Aorta (tissue), 5 donors: ENCODE measurements at regions not wholly inside any gene's neighbourhood (a gene's known extent, or its start where the extent isn't known, plus 50 kb on each side); places are given as distances from the start of the nearest gene placed in this dataset.

ENCODE experiments used
- ATAC-seq: fragments of 200-7000 bp; cut with Tn5 transposase; one replicate; pipeline ENCODE4 v1.9.1; 2022; ENCODE audit warnings: moderate library complexity; ENCODE audit not compliant: low FRiP score
- DNase-seq, 2 donors: peaks; one replicate each; pipeline ENCODE4 v3.0.0-alpha.2; 2020
- H3K27ac ChIP-seq, 2 donors: one replicate each; pipeline ENCODE4 v1.5.1; 2013; ENCODE audit warnings: low read length in 2 of 2, mild to moderate bottlenecking in 2 of 2, moderate library complexity in 2 of 2, control low read depth in 1 of 2, inconsistent platforms in 1 of 2, low read depth in 1 of 2
- H3K27me3 ChIP-seq, 2 donors: one replicate each; pipeline ENCODE4 v1.6.1; 2013; ENCODE audit warnings: control low read depth in 1 of 2, low read length in 1 of 2, mild to moderate bottlenecking in 1 of 2, moderate library complexity in 1 of 2; ENCODE audit not compliant: insufficient read depth in 2 of 2, control insufficient read depth in 1 of 2
- H3K36me3 ChIP-seq, 2 donors: one replicate each; pipeline ENCODE4 v1.6.1; 2013; ENCODE audit warnings: control low read depth in 1 of 2, low read length in 1 of 2, mild to moderate bottlenecking in 1 of 2; ENCODE audit not compliant: insufficient read depth in 2 of 2, control insufficient read depth in 1 of 2
- H3K4me1 ChIP-seq, 2 donors: one replicate each; pipeline ENCODE4 v1.6.1; 2013; ENCODE audit warnings: low read length in 2 of 2, control low read depth in 1 of 2, mild to moderate bottlenecking in 1 of 2, moderate library complexity in 1 of 2; ENCODE audit not compliant: insufficient read depth in 2 of 2, control insufficient read depth in 1 of 2
- H3K4me3 ChIP-seq, 2 donors: one replicate each; pipeline ENCODE4 v1.5.1; 2013; ENCODE audit warnings: low read length in 2 of 2, control low read depth in 1 of 2, mild to moderate bottlenecking in 1 of 2
- H3K9me3 ChIP-seq: one replicate; pipeline ENCODE4 v1.6.1; 2013; ENCODE audit warnings: mild to moderate bottlenecking, low read length; ENCODE audit not compliant: control insufficient read depth
- WGBS, 2 donors: extraction: QIAGEN DNeasy Blood & Tissue Kit; methylation state at CpG; one replicate each; pipeline ENCODE4 v1.1.7; 2013; 5-methylcytosine and 5-hydroxymethylcytosine counted together
- intact Hi-C, 2 donors: fragments of 100-400 bp; cut with DNase I; formaldehyde crosslinking; loops; one replicate each; pipeline versions ENCODE4 v1.14.2 to v1.15.0; 2022
- donor health status: healthy with polysubstance abuse.
- donor health status: Bipolar disorder and iron deficiency.
- donor health status: DM: no; HTN: no; CAD: no.
- donor health status: DM: no; HTN: no; CAD: no.
- donor health status: DM: yes; HTN: yes; CAD: no.

GRCh38 chr4:123107444-123108252 is 185.3 kb upstream of the NUDT6 start:
- ATAC-seq (peak; percentile 30), DNase-seq (no peak)
- H3K9me3 ChIP-seq = no peaks in the 10 kb centered on the region
- WGBS, 2 donors = 92 to 97% methylated on average over 16 of the region's 16 CpGs
- no peaks in the 10 kb centered on the region for H3K36me3 ChIP-seq
- intact Hi-C loops = loop anchor here (10.0 kb wide), 3 partner anchors 287 to 1007 kb away; partner anchors contain the start of gene SPRY1 (in 1 of the 2)
- no peak overlapping the region for H3K4me3 ChIP-seq
- no peaks in the 10 kb centered on the region for H3K4me1 ChIP-seq
- H3K27me3 ChIP-seq = no peaks in the 10 kb centered on the region
- no peak overlapping the region for H3K27ac ChIP-seq

- intact Hi-C loops = loop anchor here (10.0 kb wide), 3 partner anchors 286 to 1006 kb away; partner anchors contain the start of gene SPRY1 (in 1 of the 2)
- ATAC-seq (no peak), DNase-seq (no peak)
- Histone ChIP-seq H3K9me3 (no peaks in the 10 kb centered on the region), H3K27ac (no peak overlapping the region), H3K36me3 (no peaks in the 10 kb centered on the region), H3K4me1 (no peaks in the 10 kb centered on the region), H3K4me3 (no peak overlapping the region), H3K27me3 (no peaks in the 10 kb centered on the region)
- WGBS, 2 donors = 96 to 97% methylated on average over 2 of the region's 2 CpGs
Observed at GRCh38 chr4:123109139-123109538, 186.7 kb upstream of the NUDT6 start.

GRCh38 chr4:123110147-123110546 is 187.8 kb upstream of the NUDT6 start:
- no peak for ATAC-seq
- no peak for DNase-seq
- no peaks in the 10 kb centered on the region for H3K9me3 ChIP-seq
- no peaks in the 10 kb centered on the region for H3K36me3 ChIP-seq
- no peaks in the 10 kb centered on the region for H3K4me1 ChIP-seq
- no peaks in the 10 kb centered on the region for H3K27me3 ChIP-seq
- intact Hi-C loops = no loop called here
- no peak overlapping the region for H3K4me3 ChIP-seq
- no peak overlapping the region for H3K27ac ChIP-seq
- 8 to 11% methylated on average over 1 of the region's 1 CpG for WGBS, 2 donors

- Histone ChIP-seq H3K4me1 (no peaks in the 10 kb centered on the region), H3K4me3 (no peak overlapping the region), H3K27ac (no peak overlapping the region), H3K9me3 (no peaks in the 10 kb centered on the region), H3K36me3 (no peaks in the 10 kb centered on the region), H3K27me3 (no peaks in the 10 kb centered on the region)
- intact Hi-C loops = no loop called here
- DNase-seq (no peak), ATAC-seq (no peak)
- WGBS, 2 donors = 79 to 87% methylated on average over 2 of the region's 2 CpGs
Observed at GRCh38 chr4:123110685-123111084, 188.3 kb upstream of the NUDT6 start.

GRCh38 chr4:123113155-123113554 is 190.8 kb upstream of the NUDT6 start:
- H3K4me3 ChIP-seq = no peak overlapping the region
- ATAC-seq (no peak), DNase-seq (no peak)
- no peaks in the 10 kb centered on the region for H3K27me3 ChIP-seq
- 93 to 98% methylated on average over 3 of the region's 3 CpGs for WGBS, 2 donors
- H3K9me3 ChIP-seq = no peaks in the 10 kb centered on the region
- peaks cover 0 to 2% of the 10 kb centered on the region in 2 donors for H3K4me1 ChIP-seq
- H3K27ac ChIP-seq = no peak overlapping the region
- no peaks in the 10 kb centered on the region for H3K36me3 ChIP-seq
- intact Hi-C loops = no loop called here

- no peak for ATAC-seq
Observed at GRCh38 chr4:123114084-123114914, 191.9 kb upstream of the NUDT6 start.

GRCh38 chr4:123114915-123115756 is 192.7 kb upstream of the NUDT6 start:
- Histone ChIP-seq H3K27ac (no peak overlapping the region), H3K4me1 (peaks cover 0 to 2% of the 10 kb centered on the region in 2 donors), H3K36me3 (no peaks in the 10 kb centered on the region), H3K27me3 (no peaks in the 10 kb centered on the region), H3K9me3 (no peaks in the 10 kb centered on the region), H3K4me3 (no peak overlapping the region)
- peak; percentile 44 for ATAC-seq
- WGBS, 2 donors = 96 to 98% methylated on average over 38 to 39 of the region's 39 CpGs
- intact Hi-C loops = no loop called here
- DNase-seq = peak in 1 of 2 donors; percentile 73

More at GRCh38 chr4:123114084-123114914, 191.9 kb upstream of the NUDT6 start:
- Histone ChIP-seq H3K27me3 (no peaks in the 10 kb centered on the region), H3K36me3 (no peaks in the 10 kb centered on the region), H3K4me1 (peaks cover 0 to 2% of the 10 kb centered on the region in 2 donors), H3K27ac (no peak overlapping the region), H3K9me3 (no peaks in the 10 kb centered on the region), H3K4me3 (no peak overlapping the region)
- intact Hi-C loops = no loop called here
- 94 to 99% methylated on average over 9 of the region's 9 CpGs for WGBS, 2 donors
- peak in 1 of 2 donors; percentile 42 for DNase-seq

- intact Hi-C loops = no loop called here
Observed at GRCh38 chr4:123116412-123116811, 194.0 kb upstream of the NUDT6 start.

More at GRCh38 chr4:123116412-123116811, 194.0 kb upstream of the NUDT6 start:
- Histone ChIP-seq H3K4me1 (peaks cover 0 to 2% of the 10 kb centered on the region in 2 donors), H3K27me3 (no peaks in the 10 kb centered on the region), H3K9me3 (no peaks in the 10 kb centered on the region), H3K4me3 (no peak overlapping the region), H3K36me3 (no peaks in the 10 kb centered on the region), H3K27ac (no peak overlapping the region)
- DNase-seq (no peak), ATAC-seq (no peak)
- WGBS, 2 donors = 96 to 98% methylated on average over 1 of the region's 1 CpG
